ENCODE measurements at regions not wholly inside any gene's neighbourhood (a gene's known extent, or its start where the extent isn't known, plus 50 kb on each side); places are given as distances from the start of the nearest gene placed in this dataset.
A peak's percentile ranks its signal among the peaks of the same experiment; 100 is the strongest.

DNA sequence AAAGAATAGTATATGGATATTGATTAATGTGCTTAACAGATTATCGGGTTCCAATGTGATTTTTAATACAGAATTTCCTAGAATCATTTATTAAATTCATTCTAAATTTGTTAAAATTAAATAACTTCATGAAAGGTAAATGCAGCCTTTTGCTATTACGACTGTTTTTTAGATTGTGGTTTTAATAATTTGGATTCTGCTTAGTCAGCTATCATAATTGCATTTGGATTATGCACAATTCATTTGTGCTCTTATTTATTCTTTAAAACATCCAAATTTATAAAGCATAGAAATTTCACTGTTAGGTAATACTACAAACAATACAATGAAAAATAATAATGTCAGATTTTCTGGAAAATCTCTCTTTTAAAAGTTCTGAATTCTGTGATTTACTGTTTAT is 1598.5 kb downstream of the EFNA5 start:
- POLR2A ChIA-PET (ENCODE audit: unreplicated experiment): no interaction called here
- H3K9me3 ChIP-seq (ENCODE audit: control insufficient read depth, insufficient read depth, low read length): no peaks in the 10 kb centered on the region
- H3K27ac ChIP-seq (ENCODE audit: insufficient read depth, low read length): no peak overlapping the region
- ATAC-seq (ENCODE audit: low read depth) (no peak), DNase-seq (no peak)
- no peak overlapping the region for H3K4me2 ChIP-seq (ENCODE audit: low read depth, low read length)
- H4K5ac ChIP-seq (ENCODE audit: low read depth, low read length): no peak overlapping the region
- no peaks in the 10 kb centered on the region for H3K4me1 ChIP-seq (ENCODE audit: control insufficient read depth, insufficient read depth, low read length)
- no peak overlapping the region for H4K8ac ChIP-seq (ENCODE audit: low read depth in 2 of 2, low read length in 2 of 2)
- no peak overlapping the region for H3K18ac ChIP-seq (ENCODE audit: low read depth, low read length)
- H3K9me1 ChIP-seq (ENCODE audit: insufficient read depth, low read length): no peaks in the 10 kb centered on the region
- TF ChIP-seq MAFK (IDR thresholded peaks at IDR 0.05; ENCODE audit: low read depth, low read length): peak; percentile 75
- TF ChIP-seq, protein P1, sequence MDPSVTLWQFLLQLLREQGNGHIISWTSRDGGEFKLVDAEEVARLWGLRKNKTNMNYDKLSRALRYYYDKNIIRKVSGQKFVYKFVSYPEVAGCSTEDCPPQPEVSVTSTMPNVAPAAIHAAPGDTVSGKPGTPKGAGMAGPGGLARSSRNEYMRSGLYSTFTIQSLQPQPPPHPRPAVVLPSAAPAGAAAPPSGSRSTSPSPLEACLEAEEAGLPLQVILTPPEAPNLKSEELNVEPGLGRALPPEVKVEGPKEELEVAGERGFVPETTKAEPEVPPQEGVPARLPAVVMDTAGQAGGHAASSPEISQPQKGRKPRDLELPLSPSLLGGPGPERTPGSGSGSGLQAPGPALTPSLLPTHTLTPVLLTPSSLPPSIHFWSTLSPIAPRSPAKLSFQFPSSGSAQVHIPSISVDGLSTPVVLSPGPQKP (IDR thresholded peaks at IDR 0.05; ENCODE audit: borderline replicate concordance, low read depth, low read length): no peak
- no peaks in the 10 kb centered on the region for H3K79me1 ChIP-seq (ENCODE audit: low read depth in 1 of 2, low read length in 2 of 2)
- H3K27me3 ChIP-seq (ENCODE audit: control insufficient read depth, insufficient read depth, low read length): no peaks in the 10 kb centered on the region
- CTCF ChIA-PET: no interaction called here
- H3K4me3 ChIP-seq (ENCODE audit: insufficient read depth, low read depth, low read length): no peak overlapping the region
- H3K14ac ChIP-seq (replicated peaks; ENCODE audit: low read depth, low read length): no peak overlapping the region
- no peak overlapping the region for H2BK15ac ChIP-seq (ENCODE audit: low read depth, low read length)
- no TSS peak for BruUV-seq (replicated peaks)
- no peak overlapping the region for H3K56ac ChIP-seq (ENCODE audit: extremely low read depth, insufficient read depth, low read length)
- H4K91ac ChIP-seq (ENCODE audit: insufficient read depth, low read depth, low read length): no peak overlapping the region
- no peak overlapping the region for H2AK5ac ChIP-seq (ENCODE audit: low read depth, low read length)
- no peak overlapping the region for H3K9ac ChIP-seq (ENCODE audit: low read depth, low read length)
- no peaks in the 10 kb centered on the region for H4K20me1 ChIP-seq (ENCODE audit: insufficient read depth, low read length)
- no CpG with 5 or more reads among the region's 2 CpGs for WGBS, 2 experiments (ENCODE audit: extremely low coverage in 2 of 2, insufficient read length in 1 of 2)
- no peak overlapping the region for H3K23ac ChIP-seq (ENCODE audit: low read depth, low read length)
- intact Hi-C loops (cut with micrococcal nuclease) (no loop called here), dilution Hi-C loops (cut with HindIII; ENCODE audit: low sequenced_read_pairs, unreplicated experiment) (no loop called here), in situ Hi-C loops (cut with MboI; ENCODE audit: low sequenced_read_pairs) (no loop called here)
- no peak overlapping the region for H2BK20ac ChIP-seq (ENCODE audit: low read depth, low read length)
- H2AK9ac ChIP-seq (replicated peaks; ENCODE audit: low read depth, low read length, poor library complexity): no peak overlapping the region
- no peak overlapping the region for H2BK5ac ChIP-seq (ENCODE audit: low read depth, low read length, poor library complexity, severe bottlenecking)
- H2BK120ac ChIP-seq (ENCODE audit: low read depth, low read length): no peak overlapping the region
- no peak overlapping the region for H2AFZ ChIP-seq (replicated peaks; ENCODE audit: low read length, poor library complexity)
- no peaks in the 10 kb centered on the region for H3K36me3 ChIP-seq (ENCODE audit: control insufficient read depth, insufficient read depth, low read length)
- no peak overlapping the region for H3K4ac ChIP-seq (ENCODE audit: low read depth, low read length)

Measured in IMR-90 (cell line).